Vagina (tissue), 2 donors: ENCODE measurements at regions not wholly inside any gene's neighbourhood (a gene's known extent, or its start where the extent isn't known, plus 50 kb on each side); places are given as distances from the start of the nearest gene placed in this dataset.

Experiments used
- DNase-seq, 2 donors: peaks; one replicate each; pipeline ENCODE4 v3.0.0-alpha.2; 2017; ENCODE audit errors: extremely low spot score in 2 of 2
- H3K27ac ChIP-seq: fragments of 200-600 bp; sonication (generic); one replicate; pipeline ENCODE4 v1.5.1; 2019
- H3K27me3 ChIP-seq: fragments of 200-600 bp; sonication (generic); one replicate; pipeline ENCODE4 v1.5.1; 2019
- H3K36me3 ChIP-seq, 2 donors: fragments of 200-600 bp; sonication (generic); one replicate each; pipeline ENCODE4 v1.5.1; 2017 to 2019
- H3K4me1 ChIP-seq: fragments of 200-600 bp; sonication (generic); one replicate; pipeline ENCODE4 v1.5.1; 2019
- H3K4me3 ChIP-seq, 2 donors: fragments of 200-600 bp; sonication (generic); 1 replicate in 1 of 2; 2 replicates in 1 of 2; pipeline ENCODE4 v1.5.1; 2016 to 2019
- H3K9me3 ChIP-seq: fragments of 200-600 bp; sonication (generic); one replicate; pipeline ENCODE4 v1.5.1; 2019
- CTCF ChIP-seq, 3 experiments: fragments of 450-650 bp in 2 of 3; fragments of 200-600 bp in 1 of 3; sonication (generic) in 1 of 3; IDR thresholded peaks; one replicate each; pipeline ENCODE4 v1.5.1; 2017 to 2019; ENCODE audit warnings: antibody characterized with exemption in 3 of 3, mild to moderate bottlenecking in 2 of 3, moderate library complexity in 2 of 3
- POLR2A ChIP-seq, 2 donors: fragments of 450-650 bp; IDR thresholded peaks; one replicate each; pipeline ENCODE4 v1.6.1; 2017; ENCODE audit warnings: antibody characterized with exemption in 2 of 2, mild to moderate bottlenecking in 2 of 2, moderate library complexity in 2 of 2
- POLR2AphosphoS5 ChIP-seq, 2 donors: sonication (generic); formaldehyde crosslinking; IDR thresholded peaks; one replicate each; pipeline ENCODE4 v1.9.0; 2017; ENCODE audit warnings: antibody characterized with exemption in 2 of 2, mild to moderate bottlenecking in 2 of 2, low read depth in 1 of 2; ENCODE audit not compliant: insufficient read depth in 1 of 2
- intact Hi-C: fragments of 100-400 bp; cut with DNase I; formaldehyde crosslinking; loops from one replicate; pipeline ENCODE4 v1.15.1; 2023

DNA sequence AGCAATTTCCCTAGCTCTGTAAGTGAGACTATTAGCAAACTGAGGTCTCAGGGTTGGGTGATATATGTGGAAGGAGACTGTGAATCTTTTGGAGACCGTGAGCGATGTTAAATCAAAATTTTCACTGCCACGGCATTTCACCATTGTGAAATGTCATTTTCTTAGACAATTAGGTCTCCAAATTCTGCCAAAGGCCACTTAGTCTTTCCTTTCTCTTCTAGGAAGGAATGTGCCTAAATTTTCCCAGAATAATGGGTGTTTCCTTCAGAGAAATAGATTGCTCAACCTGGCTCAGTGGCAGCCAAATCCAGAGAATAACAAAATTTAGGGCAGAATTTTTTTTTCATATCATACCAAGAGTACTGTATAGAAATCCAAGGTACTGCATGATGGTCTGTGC lies 64.5 kb upstream of the SCEL start:
- Histone ChIP-seq H3K36me3 (no peaks in the 10 kb centered on the region), H3K4me1 (no peaks in the 10 kb centered on the region), H3K27me3 (no peaks in the 10 kb centered on the region), H3K27ac (no peak overlapping the region), H3K4me3 (no peak overlapping the region), H3K9me3 (no peaks in the 10 kb centered on the region)
- intact Hi-C loops = no loop called here
- TF ChIP-seq CTCF (IDR thresholded peaks at IDR 0.05) (no peak), POLR2A (IDR thresholded peaks at IDR 0.05) (no peak), POLR2AphosphoS5 (IDR thresholded peaks at IDR 0.05; ENCODE audit: insufficient read depth in 1 of 2, low read depth in 1 of 2) (no peak)
- DNase-seq = no peak

GRCh38 chr13:77466753-77467422 lies 68.6 kb upstream of the SCEL start:
- Histone ChIP-seq H3K9me3 (no peaks in the 10 kb centered on the region), H3K4me1 (no peaks in the 10 kb centered on the region), H3K36me3 (no peaks in the 10 kb centered on the region), H3K4me3 (no peak overlapping the region), H3K27me3 (no peaks in the 10 kb centered on the region), H3K27ac (no peak overlapping the region)
- TF ChIP-seq CTCF (IDR thresholded peaks at IDR 0.05) (no peak), POLR2A (IDR thresholded peaks at IDR 0.05) (no peak), POLR2AphosphoS5 (IDR thresholded peaks at IDR 0.05; ENCODE audit: insufficient read depth in 1 of 2, low read depth in 1 of 2) (no peak)
- intact Hi-C loops = no loop called here
- DNase-seq = no peak

DNA sequence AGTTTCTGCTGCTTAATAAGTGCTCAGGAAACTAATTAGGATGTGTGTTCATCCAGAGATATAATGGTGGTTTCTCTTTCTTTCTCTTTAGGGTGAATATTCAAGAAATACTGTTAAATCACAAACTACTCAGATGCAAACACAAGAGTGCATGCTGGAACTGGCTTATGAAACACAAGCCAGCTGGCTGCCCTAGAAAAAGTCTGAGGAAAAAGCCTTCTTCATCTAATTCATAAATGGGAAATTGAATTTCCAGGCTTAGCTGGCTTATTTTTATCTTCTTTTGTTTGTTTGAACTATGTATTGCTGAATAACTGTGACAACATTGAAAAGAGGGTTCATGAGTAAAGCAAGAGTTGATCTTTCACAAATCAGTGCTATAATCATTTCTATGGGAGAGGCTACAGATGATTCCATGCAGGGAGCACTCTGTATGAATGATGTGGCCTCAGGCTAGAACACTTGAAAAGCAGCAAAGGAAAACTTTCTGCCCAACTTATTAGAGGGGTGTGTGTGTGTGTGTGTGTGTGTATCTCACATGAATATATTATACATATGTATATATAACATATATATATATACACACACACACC lies 69.8 kb upstream of the SCEL start:
- Histone ChIP-seq H3K27ac (no peak overlapping the region), H3K4me3 (no peak overlapping the region), H3K36me3 (no peaks in the 10 kb centered on the region), H3K27me3 (no peaks in the 10 kb centered on the region), H3K4me1 (no peaks in the 10 kb centered on the region), H3K9me3 (no peaks in the 10 kb centered on the region)
- TF ChIP-seq POLR2A (IDR thresholded peaks at IDR 0.05) (no peak), CTCF (IDR thresholded peaks at IDR 0.05) (no peak), POLR2AphosphoS5 (IDR thresholded peaks at IDR 0.05; ENCODE audit: insufficient read depth in 1 of 2, low read depth in 1 of 2) (no peak)
- DNase-seq = no peak
- intact Hi-C loops = no loop called here

DNA sequence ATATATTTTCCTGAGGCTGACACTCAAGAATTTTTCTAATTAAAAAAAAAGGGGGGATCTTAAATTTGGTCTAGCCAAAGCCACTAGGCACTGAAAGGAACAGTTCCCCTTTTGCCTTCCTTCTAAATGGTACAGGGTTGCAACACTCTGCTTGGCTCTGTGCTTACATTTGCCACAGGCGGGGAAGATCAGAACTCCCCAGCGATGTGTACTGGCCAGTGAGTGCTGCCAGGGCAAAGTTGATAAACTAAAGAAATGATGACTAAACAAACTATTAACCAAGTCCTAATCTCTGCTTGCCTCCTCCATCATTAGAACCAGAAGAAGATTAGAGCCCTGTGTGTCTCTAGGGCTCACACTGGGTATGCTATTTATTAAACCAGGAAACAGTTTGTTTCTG lies 75.3 kb upstream of the SCEL start:
- Histone ChIP-seq H3K4me1 (no peaks in the 10 kb centered on the region), H3K4me3 (no peak overlapping the region), H3K27ac (no peak overlapping the region), H3K36me3 (no peaks in the 10 kb centered on the region), H3K9me3 (no peaks in the 10 kb centered on the region), H3K27me3 (no peaks in the 10 kb centered on the region)
- no peak for DNase-seq
- TF ChIP-seq POLR2AphosphoS5 (IDR thresholded peaks at IDR 0.05; ENCODE audit: insufficient read depth in 1 of 2, low read depth in 1 of 2) (no peak), CTCF (IDR thresholded peaks at IDR 0.05) (no peak), POLR2A (IDR thresholded peaks at IDR 0.05) (no peak)
- intact Hi-C loops = no loop called here

DNA sequence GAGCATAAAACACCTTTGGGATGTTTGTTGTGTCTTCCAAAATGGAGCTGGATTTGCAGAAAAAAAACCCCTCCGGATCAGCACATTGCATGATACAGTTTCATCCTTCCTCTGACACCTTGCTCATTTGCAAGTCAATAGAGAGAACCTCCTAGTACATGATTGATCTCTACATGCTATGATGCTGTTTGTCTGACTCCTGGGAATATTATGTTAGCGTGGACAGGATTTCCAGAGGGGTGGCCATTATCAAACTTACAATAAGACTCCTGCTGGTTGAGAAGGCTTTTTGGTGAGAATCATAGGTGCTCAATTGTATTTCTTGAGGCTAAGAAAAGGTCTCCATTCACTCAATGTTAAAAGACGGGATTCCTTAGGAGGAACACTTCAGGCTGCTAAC lies 75.9 kb upstream of the SCEL start:
- intact Hi-C loops = no loop called here
- H3K9me3 ChIP-seq = no peaks in the 10 kb centered on the region
- no peaks in the 10 kb centered on the region for H3K4me1 ChIP-seq
- H3K27ac ChIP-seq = no peak overlapping the region
- no peak for DNase-seq
- H3K36me3 ChIP-seq = no peaks in the 10 kb centered on the region
- no peak overlapping the region for H3K4me3 ChIP-seq
- no peaks in the 10 kb centered on the region for H3K27me3 ChIP-seq
- TF ChIP-seq POLR2A (IDR thresholded peaks at IDR 0.05) (no peak), CTCF (IDR thresholded peaks at IDR 0.05) (no peak), POLR2AphosphoS5 (IDR thresholded peaks at IDR 0.05; ENCODE audit: insufficient read depth in 1 of 2, low read depth in 1 of 2) (no peak)
